Heart left ventricle (tissue), 16 donors: ENCODE measurements at regions not wholly inside any gene's neighbourhood (a gene's known extent, or its start where the extent isn't known, plus 50 kb on each side); places are given as distances from the start of the nearest gene placed in this dataset.

ENCODE experiments used
- ATAC-seq, 4 donors: fragments of 200-7000 bp; cut with Tn5 transposase; one replicate each; pipeline ENCODE4 v1.9.1; 2020 to 2022; ENCODE audit warnings: moderate library complexity in 4 of 4, mild to moderate bottlenecking in 3 of 4, moderate number of reproducible peaks in 1 of 4
- DNase-seq, 5 donors: peaks; one replicate each; pipeline ENCODE4 v3.0.0-alpha.2; 2020
- H3K27ac ChIP-seq, 12 donors: fragments of 200-600 bp; sonication (generic) in 4 of 12; one replicate each; pipeline versions ENCODE4 v1.5.0 to v1.8.0; 2016 to 2022; ENCODE audit warnings: mild to moderate bottlenecking in 2 of 12
- H3K27me3 ChIP-seq, 9 donors: fragments of 200-600 bp; sonication (generic) in 2 of 9; one replicate each; pipeline versions ENCODE4 v1.5.1 to v1.8.0; 2016 to 2022; ENCODE audit warnings: mild to moderate bottlenecking in 3 of 9
- H3K36me3 ChIP-seq, 9 donors: fragments of 200-600 bp; sonication (generic) in 2 of 9; one replicate each; pipeline versions ENCODE4 v1.5.0 to v1.8.0; 2018 to 2022; ENCODE audit warnings: mild to moderate bottlenecking in 2 of 9
- H3K4me1 ChIP-seq, 12 donors: fragments of 200-600 bp; sonication (generic) in 4 of 12; one replicate each; pipeline versions ENCODE4 v1.5.0 to v1.8.0; 2016 to 2022; ENCODE audit warnings: mild to moderate bottlenecking in 3 of 12
- H3K4me3 ChIP-seq, 12 donors: fragments of 200-600 bp; sonication (generic) in 4 of 12; one replicate each; pipeline versions ENCODE4 v1.5.0 to v1.8.0; 2017 to 2022; ENCODE audit warnings: mild to moderate bottlenecking in 9 of 12, moderate library complexity in 4 of 12
- H3K9me3 ChIP-seq, 12 donors: fragments of 200-600 bp; sonication (generic) in 4 of 12; one replicate each; pipeline versions ENCODE4 v1.5.0 to v1.8.0; 2016 to 2022; ENCODE audit warnings: mild to moderate bottlenecking in 1 of 12
- CTCF ChIP-seq, 12 donors: fragments of 200-600 bp; sonication (generic) in 4 of 12; IDR thresholded peaks; one replicate each; pipeline versions ENCODE4 v1.5.0 to v1.8.0; 2018 to 2022; ENCODE audit warnings: antibody characterized with exemption in 12 of 12, mild to moderate bottlenecking in 5 of 12
- POLR2A ChIP-seq, 2 donors: fragments of 450-650 bp; IDR thresholded peaks; one replicate each; pipeline ENCODE4 v1.6.1; 2017; ENCODE audit warnings: antibody characterized with exemption in 2 of 2, mild to moderate bottlenecking in 2 of 2, moderate library complexity in 2 of 2
- WGBS, 4 donors: extraction: QIAGEN DNeasy Blood & Tissue Kit in 2 of 4; methylation state at CpG; one replicate each; pipeline versions ENCODE4 v1.1.5 to v1.1.7; 2013 to 2018; 5-methylcytosine and 5-hydroxymethylcytosine counted together
- intact Hi-C, 10 donors: fragments of 100-400 bp; cut with DNase I; formaldehyde crosslinking; loops; one replicate each; pipeline versions ENCODE4 v1.11.1 to v1.14.2; 2022
- donor health status: ischemic (EF 13 %, LVEDD 7.1; RV severe dilation, severe dysfunction).
- donor health status: healthy with polysubstance abuse.
- donor health status: DM: no; HTN: yes; CAD: no.
- donor health status: DM: no; HTN: no; CAD: no.
- donor health status: ischemic (EF 25% LVEDD 6.9; RV normal size, moderate dysfunction).
- donor health status: ischemic (EF 25% LVEDD 5.7; RV mildly dilated, moderate dysfunction).
- donor health status: healthy.
- donor health status: DM: yes; HTN: yes; CAD: no.
- donor health status: ischemic (EF 35%, LVEDD 5.7; RV mildly dilated, moderate dysfunction).
- donor health status: nonischemic (EF 11% LVEDD 7.7; RV severe dilation, severe dysfunction).
- donor health status: DM: yes; HTN: yes; CAD: no.
- donor health status: PGD.
- donor health status: ischemic (EF 29% LVEDD 5.4; RV normal size, mild dysfunction).
- donor health status: nonischemic (EF 23%, LVEDD 6.1; RV moderate dilation, normal function).

GRCh38 chr12:28652239-28652638 lies 462.0 kb downstream of the CCDC91 start:
- intact Hi-C loops, result no loop called here
- H3K9me3 ChIP-seq, result peaks cover 0 to 7% (median 0%) of the 10 kb centered on the region in 12 donors
- no peak for TF ChIP-seq CTCF (IDR thresholded peaks at IDR 0.05)
- H3K4me1 ChIP-seq, result no peaks in the 10 kb centered on the region
- no peaks in the 10 kb centered on the region for H3K27me3 ChIP-seq
- no peak for DNase-seq
- H3K36me3 ChIP-seq, result no peaks in the 10 kb centered on the region
- WGBS, 4 donors, result 85 to 89% (median 89%) methylated on average over 1 of the region's 1 CpG
- H3K27ac ChIP-seq, result no peak overlapping the region
- no peak overlapping the region for H3K4me3 ChIP-seq
- no peak for ATAC-seq

GRCh38 chr12:28681980-28682379 lies 467.1 kb upstream of the FAR2 start:
- 88 to 92% (median 90%) methylated on average over 3 of the region's 3 CpGs for WGBS, 4 donors
- no peaks in the 10 kb centered on the region for H3K36me3 ChIP-seq
- peaks cover 0 to 10% (median under 1%) of the 10 kb centered on the region in 12 donors for H3K9me3 ChIP-seq
- TF ChIP-seq POLR2A (IDR thresholded peaks at IDR 0.05), result no peak
- TF ChIP-seq CTCF (IDR thresholded peaks at IDR 0.05), result no peak
- no peaks in the 10 kb centered on the region for H3K27me3 ChIP-seq
- no peak overlapping the region for H3K4me3 ChIP-seq
- ATAC-seq, result no peak
- no peak for DNase-seq
- no peaks in the 10 kb centered on the region for H3K4me1 ChIP-seq
- intact Hi-C loops, result no loop called here
- no peak overlapping the region for H3K27ac ChIP-seq

GRCh38 chr12:28683366-28683765 lies 465.7 kb upstream of the FAR2 start:
- Histone ChIP-seq H3K4me3 (no peak overlapping the region), H3K4me1 (no peaks in the 10 kb centered on the region), H3K27ac (no peak overlapping the region), H3K36me3 (no peaks in the 10 kb centered on the region), H3K9me3 (no peaks in the 10 kb centered on the region), H3K27me3 (no peaks in the 10 kb centered on the region)
- intact Hi-C loops, result no loop called here
- TF ChIP-seq CTCF (IDR thresholded peaks at IDR 0.05), result no peak
- WGBS, 4 donors, result 89 to 92% (median 91%) methylated on average over 4 of the region's 4 CpGs
- ATAC-seq (no peak), DNase-seq (no peak)

- no peak for DNase-seq
- 78 to 87% (median 83%) methylated on average over 4 of the region's 4 CpGs for WGBS, 4 donors
- Histone ChIP-seq H3K27me3 (no peaks in the 10 kb centered on the region), H3K36me3 (no peaks in the 10 kb centered on the region), H3K27ac (no peak overlapping the region), H3K4me3 (no peak overlapping the region), H3K4me1 (no peaks in the 10 kb centered on the region), H3K9me3 (no peaks in the 10 kb centered on the region)
- intact Hi-C loops, result no loop called here
- no peak for TF ChIP-seq POLR2A (IDR thresholded peaks at IDR 0.05)
- no peak for TF ChIP-seq CTCF (IDR thresholded peaks at IDR 0.05)
- ATAC-seq, result no peak
Observed at GRCh38 chr12:28689398-28690175, 459.5 kb upstream of the FAR2 start.
